Spleen (tissue), 7 donors: ENCODE measurements at regions not wholly inside any gene's neighbourhood (a gene's known extent, or its start where the extent isn't known, plus 50 kb on each side); places are given as distances from the start of the nearest gene placed in this dataset.

Source experiments
- CTCF ChIP-seq, 11 experiments: fragments of 200-600 bp in 7 of 11; fragments of 450-650 bp in 4 of 11; sonication (generic) in 4 of 11; IDR thresholded peaks in 8 of 11; conservative IDR thresholded peaks in 3 of 11; 1 replicate in 7 of 11; 2 replicates in 4 of 11; pipeline versions ENCODE4 v1.4.0 to v1.8.0; 2016 to 2021; ENCODE audit warnings: antibody characterized with exemption in 11 of 11, inconsistent platforms in 4 of 11, mild to moderate bottlenecking in 1 of 11
- POLR2A ChIP-seq, 3 donors: fragments of 450-650 bp; IDR thresholded peaks; one replicate each; pipeline ENCODE4 v1.5.1; 2017; ENCODE audit warnings: antibody characterized with exemption in 3 of 3, mild to moderate bottlenecking in 1 of 3
- POLR2AphosphoS5 ChIP-seq, 3 donors: sonication (generic); formaldehyde crosslinking; IDR thresholded peaks; one replicate each; pipeline ENCODE4 v1.5.1; 2017; ENCODE audit warnings: antibody characterized with exemption in 3 of 3
- donor health status: DM: no; HTN: no; CAD: no; lungs with moderate emphysema.
- donor health status: DM: no; HTN: no; CAD: no.
- donor health status: DM: no; HTN: no; CAD: no.

DNA sequence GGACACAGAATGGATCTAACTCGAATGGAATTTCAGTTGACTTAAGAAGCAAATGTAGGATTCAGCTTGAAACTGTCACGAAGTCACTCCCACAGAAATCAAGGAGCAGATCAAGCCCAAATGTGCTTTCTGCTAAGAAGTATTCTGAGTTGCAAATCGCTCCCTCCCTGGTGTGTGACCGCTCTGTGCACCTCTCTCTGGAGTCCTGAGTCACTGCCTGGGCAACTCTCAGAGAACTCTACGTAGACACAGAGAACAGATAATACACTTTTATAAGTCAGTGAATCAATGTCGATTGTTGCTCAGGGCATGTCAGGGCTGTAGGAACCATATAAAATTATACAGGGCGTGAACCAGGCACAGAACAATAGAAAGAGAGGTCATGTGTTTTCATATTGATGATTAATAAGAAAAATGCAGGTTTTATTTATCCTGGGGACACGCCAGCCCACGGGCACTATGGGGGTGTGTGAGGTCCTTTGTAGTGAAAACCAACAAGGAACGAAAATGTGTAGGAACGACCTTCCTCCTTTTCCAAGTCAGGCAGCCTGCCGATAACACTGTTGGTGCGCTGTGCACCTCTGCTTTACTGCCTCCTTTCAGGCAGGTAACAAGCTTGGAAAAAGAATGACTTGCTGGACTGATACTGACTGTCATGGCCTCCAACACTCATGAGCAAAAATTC lies 248.1 kb upstream of the FOXQ1 start:
- TF ChIP-seq POLR2AphosphoS5 (IDR thresholded peaks at IDR 0.05) (no peak), CTCF (IDR thresholded peaks at IDR 0.05 in 8 of 11, conservative IDR thresholded peaks at IDR 0.05 in 3 of 11) (no peak), POLR2A (IDR thresholded peaks at IDR 0.05) (no peak)
